GM23338 (cell line): ENCODE measurements at regions not wholly inside any gene's neighbourhood (a gene's known extent, or its start where the extent isn't known, plus 50 kb on each side); places are given as distances from the start of the nearest gene placed in this dataset.

Source experiments
- ATAC-seq: fragments of 200-7000 bp; cut with Tn5 transposase; 3 replicates; pipeline ENCODE4 v1.9.1; 2020
- DNase-seq: peaks from one replicate; pipeline ENCODE4 v3.0.0-alpha.2; 2015; ENCODE audit warnings: low spot score
- H2AFZ ChIP-seq: fragments of 200-600 bp; sonication (generic); 2 replicates; pipeline ENCODE4 v1.8.0; 2016; ENCODE audit warnings: antibody characterized with exemption, mild to moderate bottlenecking, moderate library complexity
- H3F3A ChIP-seq: fragments of 200-600 bp; sonication (generic); replicated peaks from 2 replicates; pipeline ENCODE4 v1.8.0; 2017; ENCODE audit warnings: antibody characterized with exemption, mixed run types, low read depth
- H3K27ac ChIP-seq: fragments of 200-600 bp; sonication (generic); 2 replicates; pipeline ENCODE4 v1.6.1; 2016; ENCODE audit warnings: low read depth
- H3K27me3 ChIP-seq: fragments of 200-600 bp; sonication (generic); 2 replicates; pipeline ENCODE4 v1.8.0; 2016; ENCODE audit warnings: mild to moderate bottlenecking, mixed run types, moderate library complexity; ENCODE audit not compliant: insufficient read depth
- H3K36me3 ChIP-seq: fragments of 200-600 bp; sonication (generic); 2 replicates; pipeline ENCODE4 v1.8.0; 2016; ENCODE audit warnings: mild to moderate bottlenecking; ENCODE audit not compliant: insufficient read depth
- H3K4me1 ChIP-seq: fragments of 200-600 bp; sonication (generic); 2 replicates; pipeline ENCODE4 v1.8.0; 2016; ENCODE audit warnings: mild to moderate bottlenecking, moderate library complexity; ENCODE audit not compliant: insufficient read depth
- H3K4me2 ChIP-seq: fragments of 200-600 bp; sonication (generic); 2 replicates; pipeline ENCODE4 v1.7.1; 2017; ENCODE audit warnings: mixed run types
- H3K4me3 ChIP-seq: fragments of 200-600 bp; sonication (generic); 2 replicates; pipeline ENCODE4 v1.6.1; 2016; ENCODE audit warnings: mixed run types
- H3K79me2 ChIP-seq: fragments of 200-600 bp; sonication (generic); replicated peaks from 2 replicates; pipeline ENCODE4 v1.8.0; 2017; ENCODE audit warnings: mild to moderate bottlenecking; ENCODE audit not compliant: insufficient read depth
- H3K9me2 ChIP-seq: fragments of 200-600 bp; sonication (generic); 2 replicates; pipeline ENCODE4 v1.8.0; 2017; ENCODE audit not compliant: insufficient read depth
- H4K20me1 ChIP-seq: fragments of 200-600 bp; sonication (generic); replicated peaks from 2 replicates; pipeline ENCODE4 v1.8.0; 2017; ENCODE audit warnings: mild to moderate bottlenecking; ENCODE audit not compliant: insufficient read depth
- H3K27ac Mint-ChIP-seq: 2 replicates; pipeline ENCODE4 v1.8.0; 2020; ENCODE audit warnings: inconsistent platforms, mild to moderate bottlenecking, moderate library complexity, mixed read lengths
- H3K27me3 Mint-ChIP-seq: 3 replicates; pipeline ENCODE4 v1.8.0; 2022; ENCODE audit warnings: low read depth, mild to moderate bottlenecking, moderate library complexity, mixed read lengths, inconsistent platforms; ENCODE audit not compliant: insufficient read depth, poor library complexity
- H3K36me3 Mint-ChIP-seq: 3 replicates; pipeline ENCODE4 v1.8.0; 2021; ENCODE audit warnings: low read depth, mild to moderate bottlenecking, inconsistent platforms, moderate library complexity, mixed read lengths
- H3K4me1 Mint-ChIP-seq: 3 replicates; pipeline ENCODE4 v1.8.0; 2020; ENCODE audit warnings: mild to moderate bottlenecking, inconsistent platforms, mixed read lengths
- H3K4me3 Mint-ChIP-seq: 3 replicates; pipeline ENCODE4 v1.8.0; 2021; ENCODE audit warnings: moderate library complexity, mild to moderate bottlenecking, inconsistent platforms, mixed read lengths
- H3K9me3 Mint-ChIP-seq: 3 replicates; pipeline ENCODE4 v1.8.0; 2020; ENCODE audit warnings: moderate library complexity, mild to moderate bottlenecking, inconsistent platforms, mixed read lengths
- CREB1 ChIP-seq: fragments of 250-450 bp; sonication (Bioruptor Pico); IDR thresholded peaks from 2 replicates; pipeline ENCODE4 v1.5.0; 2020; ENCODE audit warnings: low read depth, mild to moderate bottlenecking, moderate library complexity
- EZH2 ChIP-seq: fragments of 200-600 bp; sonication (generic); IDR thresholded peaks from one replicate; pipeline ENCODE4 v1.8.0; 2017; ENCODE audit warnings: antibody characterized with exemption, mild to moderate bottlenecking, low read depth; ENCODE audit not compliant: unreplicated experiment
- EZH2phosphoT487 ChIP-seq: fragments of 200-600 bp; sonication (generic); IDR thresholded peaks from one replicate; pipeline ENCODE4 v1.8.1; 2018; ENCODE audit warnings: antibody characterized with exemption; ENCODE audit not compliant: unreplicated experiment
- JUNB ChIP-seq: IDR thresholded peaks from one replicate; pipeline ENCODE4 v1.6.1; 2016; ENCODE audit warnings: antibody characterized with exemption; ENCODE audit not compliant: unreplicated experiment
- NANOG ChIP-seq: IDR thresholded peaks from 2 replicates; pipeline ENCODE4 v1.6.1; 2016; ENCODE audit warnings: antibody characterized with exemption, borderline replicate concordance
- POLR2AphosphoS5 ChIP-seq: IDR thresholded peaks from 2 replicates; pipeline ENCODE4 v1.6.1; 2016; ENCODE audit warnings: antibody characterized with exemption, low read depth
- REST ChIP-seq: IDR thresholded peaks from one replicate; pipeline ENCODE4 v1.6.1; 2018; ENCODE audit warnings: antibody characterized with exemption; ENCODE audit not compliant: unreplicated experiment
- STAT1 ChIP-seq: IDR thresholded peaks from one replicate; pipeline ENCODE4 v1.6.1; 2016; ENCODE audit warnings: antibody characterized with exemption; ENCODE audit not compliant: unreplicated experiment
- ZNF114 ChIP-seq: fragments of 250-450 bp; sonication (Bioruptor Pico); IDR thresholded peaks from 2 replicates; pipeline ENCODE4 v1.5.0; 2020; ENCODE audit warnings: mild to moderate bottlenecking, moderate library complexity
- ZNF331 ChIP-seq: fragments of 250-450 bp; sonication (Bioruptor Pico); IDR thresholded peaks from 2 replicates; pipeline ENCODE4 v1.5.0; 2020; ENCODE audit warnings: low read depth, mild to moderate bottlenecking, moderate library complexity
- TF ChIP-seq, protein P1 (sequence below), 2 experiments: fragments of 200-600 bp in 1 of 2; sonication (generic) in 1 of 2; conservative IDR thresholded peaks; 2 replicates each; pipeline versions ENCODE4 v1.5.1 to v1.6.1; 2016 to 2017; ENCODE audit warnings: antibody characterized with exemption in 2 of 2, low read depth in 2 of 2, mild to moderate bottlenecking in 2 of 2, moderate library complexity in 1 of 2
- TF ChIP-seq, protein P2 (sequence below): fragments of 250-450 bp; sonication (Bioruptor Pico); IDR thresholded peaks from 2 replicates; pipeline ENCODE4 v1.5.0; 2020; ENCODE audit warnings: mild to moderate bottlenecking, moderate library complexity

DNA sequence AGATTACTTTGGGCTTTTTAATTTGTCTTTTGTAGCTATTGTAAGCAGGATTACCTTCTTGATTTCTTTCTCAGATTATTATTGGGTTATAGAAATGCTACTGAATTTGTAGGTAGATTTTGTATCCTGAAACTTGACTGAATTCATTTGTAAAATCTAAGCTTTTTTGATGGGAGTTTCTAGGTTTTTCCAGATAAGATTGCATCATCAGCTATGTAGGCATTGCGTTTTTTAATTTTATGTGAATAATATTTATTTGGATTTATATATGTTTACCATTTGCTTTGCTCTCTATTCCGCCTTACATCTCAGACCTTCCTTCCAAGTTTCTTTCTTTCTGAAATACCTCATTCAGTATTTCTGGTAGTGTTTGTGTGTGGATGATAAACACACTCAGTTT is 351.7 kb upstream of the ANKRD30A start (continued):
- TF ChIP-seq ZNF114 (no peak), NANOG (no peak), STAT1 (no peak)
- TF ChIP-seq, protein P1, sequence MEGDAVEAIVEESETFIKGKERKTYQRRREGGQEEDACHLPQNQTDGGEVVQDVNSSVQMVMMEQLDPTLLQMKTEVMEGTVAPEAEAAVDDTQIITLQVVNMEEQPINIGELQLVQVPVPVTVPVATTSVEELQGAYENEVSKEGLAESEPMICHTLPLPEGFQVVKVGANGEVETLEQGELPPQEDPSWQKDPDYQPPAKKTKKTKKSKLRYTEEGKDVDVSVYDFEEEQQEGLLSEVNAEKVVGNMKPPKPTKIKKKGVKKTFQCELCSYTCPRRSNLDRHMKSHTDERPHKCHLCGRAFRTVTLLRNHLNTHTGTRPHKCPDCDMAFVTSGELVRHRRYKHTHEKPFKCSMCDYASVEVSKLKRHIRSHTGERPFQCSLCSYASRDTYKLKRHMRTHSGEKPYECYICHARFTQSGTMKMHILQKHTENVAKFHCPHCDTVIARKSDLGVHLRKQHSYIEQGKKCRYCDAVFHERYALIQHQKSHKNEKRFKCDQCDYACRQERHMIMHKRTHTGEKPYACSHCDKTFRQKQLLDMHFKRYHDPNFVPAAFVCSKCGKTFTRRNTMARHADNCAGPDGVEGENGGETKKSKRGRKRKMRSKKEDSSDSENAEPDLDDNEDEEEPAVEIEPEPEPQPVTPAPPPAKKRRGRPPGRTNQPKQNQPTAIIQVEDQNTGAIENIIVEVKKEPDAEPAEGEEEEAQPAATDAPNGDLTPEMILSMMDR (conservative IDR thresholded peaks at IDR 0.05; ENCODE audit: low read depth in 2 of 2) = no peak

DNA sequence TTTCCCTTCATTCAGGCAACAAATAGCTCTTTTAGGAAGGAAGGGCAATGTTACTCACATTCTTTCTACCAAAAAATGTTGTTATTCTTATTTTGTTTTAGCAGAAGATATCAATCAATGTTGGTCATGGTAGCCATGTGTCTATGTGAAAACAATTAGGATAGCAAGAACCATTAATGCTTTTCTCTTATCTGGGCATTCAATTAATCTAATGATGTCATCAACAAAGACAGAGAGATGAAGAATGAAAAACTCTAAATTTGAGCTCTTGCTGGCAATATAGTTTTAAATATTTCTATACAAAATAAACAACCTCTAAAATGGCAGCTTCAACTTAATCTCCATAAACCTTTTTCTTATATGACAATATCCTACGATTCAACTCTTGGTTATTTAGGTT is 353.7 kb upstream of the ANKRD30A start:
- no peak overlapping the region for H3K4me3 Mint-ChIP-seq
- no peaks in the 10 kb centered on the region for H3K36me3 Mint-ChIP-seq
- TF ChIP-seq STAT1 (no peak), ZNF114 (no peak), EZH2 (no peak), JUNB (no peak), NANOG (no peak), POLR2AphosphoS5 (no peak), ZNF331 (CRISPR knock-in tag) (no peak), CREB1 (CRISPR knock-in tag) (no peak), EZH2phosphoT487 (no peak), REST (no peak)
- TF ChIP-seq, protein P2, sequence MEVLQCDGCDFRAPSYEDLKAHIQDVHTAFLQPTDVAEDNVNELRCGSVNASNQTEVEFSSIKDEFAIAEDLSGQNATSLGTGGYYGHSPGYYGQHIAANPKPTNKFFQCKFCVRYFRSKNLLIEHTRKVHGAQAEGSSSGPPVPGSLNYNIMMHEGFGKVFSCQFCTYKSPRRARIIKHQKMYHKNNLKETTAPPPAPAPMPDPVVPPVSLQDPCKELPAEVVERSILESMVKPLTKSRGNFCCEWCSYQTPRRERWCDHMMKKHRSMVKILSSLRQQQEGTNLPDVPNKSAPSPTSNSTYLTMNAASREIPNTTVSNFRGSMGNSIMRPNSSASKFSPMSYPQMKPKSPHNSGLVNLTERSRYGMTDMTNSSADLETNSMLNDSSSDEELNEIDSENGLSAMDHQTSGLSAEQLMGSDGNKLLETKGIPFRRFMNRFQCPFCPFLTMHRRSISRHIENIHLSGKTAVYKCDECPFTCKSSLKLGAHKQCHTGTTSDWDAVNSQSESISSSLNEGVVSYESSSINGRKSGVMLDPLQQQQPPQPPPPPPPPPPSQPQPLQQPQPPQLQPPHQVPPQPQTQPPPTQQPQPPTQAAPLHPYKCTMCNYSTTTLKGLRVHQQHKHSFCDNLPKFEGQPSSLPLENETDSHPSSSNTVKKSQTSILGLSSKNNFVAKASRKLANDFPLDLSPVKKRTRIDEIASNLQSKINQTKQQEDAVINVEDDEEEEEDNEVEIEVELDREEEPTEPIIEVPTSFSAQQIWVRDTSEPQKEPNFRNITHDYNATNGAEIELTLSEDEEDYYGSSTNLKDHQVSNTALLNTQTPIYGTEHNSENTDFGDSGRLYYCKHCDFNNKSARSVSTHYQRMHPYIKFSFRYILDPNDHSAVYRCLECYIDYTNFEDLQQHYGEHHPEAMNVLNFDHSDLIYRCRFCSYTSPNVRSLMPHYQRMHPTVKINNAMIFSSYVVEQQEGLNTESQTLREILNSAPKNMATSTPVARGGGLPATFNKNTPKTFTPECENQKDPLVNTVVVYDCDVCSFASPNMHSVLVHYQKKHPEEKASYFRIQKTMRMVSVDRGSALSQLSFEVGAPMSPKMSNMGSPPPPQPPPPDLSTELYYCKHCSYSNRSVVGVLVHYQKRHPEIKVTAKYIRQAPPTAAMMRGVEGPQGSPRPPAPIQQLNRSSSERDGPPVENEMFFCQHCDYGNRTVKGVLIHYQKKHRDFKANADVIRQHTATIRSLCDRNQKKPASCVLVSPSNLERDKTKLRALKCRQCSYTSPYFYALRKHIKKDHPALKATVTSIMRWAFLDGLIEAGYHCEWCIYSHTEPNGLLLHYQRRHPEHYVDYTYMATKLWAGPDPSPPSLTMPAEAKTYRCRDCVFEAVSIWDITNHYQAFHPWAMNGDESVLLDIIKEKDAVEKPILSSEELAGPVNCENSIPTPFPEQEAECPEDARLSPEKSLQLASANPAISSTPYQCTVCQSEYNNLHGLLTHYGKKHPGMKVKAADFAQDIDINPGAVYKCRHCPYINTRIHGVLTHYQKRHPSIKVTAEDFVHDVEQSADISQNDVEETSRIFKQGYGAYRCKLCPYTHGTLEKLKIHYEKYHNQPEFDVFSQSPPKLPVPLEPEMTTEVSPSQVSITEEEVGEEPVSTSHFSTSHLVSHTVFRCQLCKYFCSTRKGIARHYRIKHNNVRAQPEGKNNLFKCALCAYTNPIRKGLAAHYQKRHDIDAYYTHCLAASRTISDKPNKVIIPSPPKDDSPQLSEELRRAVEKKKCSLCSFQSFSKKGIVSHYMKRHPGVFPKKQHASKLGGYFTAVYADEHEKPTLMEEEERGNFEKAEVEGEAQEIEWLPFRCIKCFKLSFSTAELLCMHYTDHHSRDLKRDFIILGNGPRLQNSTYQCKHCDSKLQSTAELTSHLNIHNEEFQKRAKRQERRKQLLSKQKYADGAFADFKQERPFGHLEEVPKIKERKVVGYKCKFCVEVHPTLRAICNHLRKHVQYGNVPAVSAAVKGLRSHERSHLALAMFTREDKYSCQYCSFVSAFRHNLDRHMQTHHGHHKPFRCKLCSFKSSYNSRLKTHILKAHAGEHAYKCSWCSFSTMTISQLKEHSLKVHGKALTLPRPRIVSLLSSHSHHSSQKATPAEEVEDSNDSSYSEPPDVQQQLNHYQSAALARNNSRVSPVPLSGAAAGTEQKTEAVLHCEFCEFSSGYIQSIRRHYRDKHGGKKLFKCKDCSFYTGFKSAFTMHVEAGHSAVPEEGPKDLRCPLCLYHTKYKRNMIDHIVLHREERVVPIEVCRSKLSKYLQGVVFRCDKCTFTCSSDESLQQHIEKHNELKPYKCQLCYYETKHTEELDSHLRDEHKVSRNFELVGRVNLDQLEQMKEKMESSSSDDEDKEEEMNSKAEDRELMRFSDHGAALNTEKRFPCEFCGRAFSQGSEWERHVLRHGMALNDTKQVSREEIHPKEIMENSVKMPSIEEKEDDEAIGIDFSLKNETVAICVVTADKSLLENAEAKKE = no peak
- TF ChIP-seq, protein P1 (conservative IDR thresholded peaks at IDR 0.05; ENCODE audit: low read depth in 2 of 2) = no peak

More for the DNA sequence above, 353.7 kb upstream of the ANKRD30A start:
- H3F3A ChIP-seq = no peaks in the 10 kb centered on the region
- no peaks in the 10 kb centered on the region for H3K36me3 ChIP-seq
- no peaks in the 10 kb centered on the region for H3K9me2 ChIP-seq
- no peaks in the 10 kb centered on the region for H3K4me1 ChIP-seq
- no peak for ATAC-seq
- no peak overlapping the region for H3K4me2 ChIP-seq
- Mint-ChIP-seq H3K4me1 (no peaks in the 10 kb centered on the region), H3K27me3 (peaks cover 3% of the 10 kb centered on the region), H3K9me3 (no peaks in the 10 kb centered on the region), H3K27ac (no peak overlapping the region)
- H3K4me3 ChIP-seq = no peak overlapping the region
- DNase-seq = no peak
- H3K27ac ChIP-seq = no peak overlapping the region
- no peaks in the 10 kb centered on the region for H3K79me2 ChIP-seq
- H3K27me3 ChIP-seq = no peaks in the 10 kb centered on the region
- H2AFZ ChIP-seq = no peak overlapping the region
- H4K20me1 ChIP-seq = no peaks in the 10 kb centered on the region
